Activated CD8-positive, alpha-beta memory T cell treated with anti-CD3 and anti-CD28 coated beads for 1 hour (primary cell): ENCODE measurements at regions not wholly inside any gene's neighbourhood (a gene's known extent, or its start where the extent isn't known, plus 50 kb on each side); places are given as distances from the start of the nearest gene placed in this dataset.

Experiments used
- DNase-seq, 2 donors: peaks; one replicate each; pipeline ENCODE4 v3.0.0-alpha.2; 2020; ENCODE audit warnings: low read depth in 1 of 2; ENCODE audit errors: extremely low read depth in 1 of 2

GRCh38 chr4:124535003-124535402 lies 177.5 kb downstream of the ANKRD50 start:
- DNase-seq, result no peak

GRCh38 chr4:124536946-124537345 lies 175.6 kb downstream of the ANKRD50 start:
- DNase-seq, result no peak

GRCh38 chr4:124537971-124538370 lies 174.6 kb downstream of the ANKRD50 start:
- no peak for DNase-seq

- DNase-seq, result no peak
Measured at GRCh38 chr4:124540014-124540413, 172.5 kb downstream of the ANKRD50 start.

GRCh38 chr4:124541652-124542420 lies 170.7 kb downstream of the ANKRD50 start:
- DNase-seq, result no peak

- DNase-seq, result no peak
Measured at GRCh38 chr4:124555959-124556358, 156.6 kb downstream of the ANKRD50 start.

- no peak for DNase-seq
Measured at GRCh38 chr4:124564121-124564520, 148.4 kb downstream of the ANKRD50 start.

GRCh38 chr4:124565371-124565770 lies 147.2 kb downstream of the ANKRD50 start:
- no peak for DNase-seq

- no peak for DNase-seq
Measured at GRCh38 chr4:124566030-124566429, 146.5 kb downstream of the ANKRD50 start.

GRCh38 chr4:124573056-124573455 lies 139.5 kb downstream of the ANKRD50 start:
- DNase-seq, result no peak

GRCh38 chr4:124579896-124580295 lies 132.6 kb downstream of the ANKRD50 start:
- no peak for DNase-seq

- DNase-seq, result no peak
Measured at GRCh38 chr4:124583797-124584196, 128.7 kb downstream of the ANKRD50 start.

- no peak for DNase-seq
Measured at GRCh38 chr4:124589786-124590185, 122.7 kb downstream of the ANKRD50 start.

- DNase-seq, result no peak
Measured at GRCh38 chr4:124590480-124590879, 122.1 kb downstream of the ANKRD50 start.

- DNase-seq, result no peak
Measured at GRCh38 chr4:124591637-124592036, 120.9 kb downstream of the ANKRD50 start.

GRCh38 chr4:124593494-124593893 lies 119.0 kb downstream of the ANKRD50 start:
- DNase-seq, result no peak

GRCh38 chr4:124594945-124595344 lies 117.6 kb downstream of the ANKRD50 start:
- no peak for DNase-seq

- no peak for DNase-seq
Measured at GRCh38 chr4:124596816-124597215, 115.7 kb downstream of the ANKRD50 start.

GRCh38 chr4:124610211-124610610 lies 102.3 kb downstream of the ANKRD50 start:
- DNase-seq, result no peak
